ENCODE measurements at regions not wholly inside any gene's neighbourhood (a gene's known extent, or its start where the extent isn't known, plus 50 kb on each side); places are given as distances from the start of the nearest gene placed in this dataset.

DNA sequence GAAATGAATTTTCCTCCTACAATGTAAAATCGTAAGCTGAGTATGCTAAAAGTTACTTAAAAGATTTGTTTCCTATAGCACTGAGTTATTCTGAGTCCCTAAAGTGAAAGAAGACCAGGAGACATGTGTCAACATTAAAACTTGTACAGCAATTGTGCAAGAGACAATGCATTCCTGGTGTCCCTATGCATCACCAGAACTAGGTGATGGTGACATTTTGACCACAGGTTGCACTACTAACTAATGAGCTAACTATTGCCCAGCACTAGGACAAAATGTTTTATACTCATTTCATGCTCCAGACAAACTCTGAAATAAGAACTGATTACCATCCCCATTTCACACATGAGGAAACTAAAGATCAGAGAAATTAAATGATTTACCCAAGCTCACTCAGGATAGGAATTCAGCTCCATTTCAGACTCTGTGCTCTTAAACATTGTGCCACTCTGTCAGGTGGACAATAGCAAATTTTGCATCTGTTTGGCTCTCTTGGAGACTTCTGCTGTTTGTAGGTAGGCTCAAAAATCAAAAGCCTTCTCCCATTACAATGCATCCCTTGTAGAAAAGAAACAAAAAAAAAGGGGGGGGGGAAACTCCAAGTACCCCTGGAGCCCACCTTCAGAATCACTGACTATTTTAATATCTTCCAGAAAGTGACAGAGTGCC lies 269.2 kb downstream of the ACTL7B start:
- TF ChIP-seq, protein P1, sequence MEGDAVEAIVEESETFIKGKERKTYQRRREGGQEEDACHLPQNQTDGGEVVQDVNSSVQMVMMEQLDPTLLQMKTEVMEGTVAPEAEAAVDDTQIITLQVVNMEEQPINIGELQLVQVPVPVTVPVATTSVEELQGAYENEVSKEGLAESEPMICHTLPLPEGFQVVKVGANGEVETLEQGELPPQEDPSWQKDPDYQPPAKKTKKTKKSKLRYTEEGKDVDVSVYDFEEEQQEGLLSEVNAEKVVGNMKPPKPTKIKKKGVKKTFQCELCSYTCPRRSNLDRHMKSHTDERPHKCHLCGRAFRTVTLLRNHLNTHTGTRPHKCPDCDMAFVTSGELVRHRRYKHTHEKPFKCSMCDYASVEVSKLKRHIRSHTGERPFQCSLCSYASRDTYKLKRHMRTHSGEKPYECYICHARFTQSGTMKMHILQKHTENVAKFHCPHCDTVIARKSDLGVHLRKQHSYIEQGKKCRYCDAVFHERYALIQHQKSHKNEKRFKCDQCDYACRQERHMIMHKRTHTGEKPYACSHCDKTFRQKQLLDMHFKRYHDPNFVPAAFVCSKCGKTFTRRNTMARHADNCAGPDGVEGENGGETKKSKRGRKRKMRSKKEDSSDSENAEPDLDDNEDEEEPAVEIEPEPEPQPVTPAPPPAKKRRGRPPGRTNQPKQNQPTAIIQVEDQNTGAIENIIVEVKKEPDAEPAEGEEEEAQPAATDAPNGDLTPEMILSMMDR (IDR thresholded peaks at IDR 0.05; ENCODE audit: borderline replicate concordance, insufficient read depth, low read depth, low read length): no peak
- no peak overlapping the region for H3K4me3 ChIP-seq (ENCODE audit: low read depth, low read length)

DNA sequence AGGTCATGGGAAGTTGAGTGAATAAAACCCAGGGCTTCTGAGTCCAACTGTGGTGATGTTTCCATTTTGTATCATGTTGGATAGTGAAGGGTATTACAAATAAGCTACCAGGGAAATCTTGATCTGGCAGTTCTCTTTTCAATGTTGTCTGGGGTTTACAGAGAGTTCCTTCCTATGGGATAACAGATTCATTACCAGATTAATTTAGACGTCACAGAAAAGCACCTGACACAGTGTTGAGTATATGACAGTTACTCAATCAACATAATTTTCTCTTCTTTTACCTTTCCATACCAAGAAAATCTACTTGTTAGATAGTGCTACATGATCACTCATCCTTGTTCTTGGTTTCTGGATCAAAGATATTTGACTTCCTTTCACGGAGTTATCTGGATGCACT lies 270.9 kb downstream of the ACTL7B start:
- no peak overlapping the region for H3K4me3 ChIP-seq (ENCODE audit: low read depth, low read length)
- TF ChIP-seq, protein P1 (IDR thresholded peaks at IDR 0.05; ENCODE audit: borderline replicate concordance, insufficient read depth, low read depth, low read length): no peak

DNA sequence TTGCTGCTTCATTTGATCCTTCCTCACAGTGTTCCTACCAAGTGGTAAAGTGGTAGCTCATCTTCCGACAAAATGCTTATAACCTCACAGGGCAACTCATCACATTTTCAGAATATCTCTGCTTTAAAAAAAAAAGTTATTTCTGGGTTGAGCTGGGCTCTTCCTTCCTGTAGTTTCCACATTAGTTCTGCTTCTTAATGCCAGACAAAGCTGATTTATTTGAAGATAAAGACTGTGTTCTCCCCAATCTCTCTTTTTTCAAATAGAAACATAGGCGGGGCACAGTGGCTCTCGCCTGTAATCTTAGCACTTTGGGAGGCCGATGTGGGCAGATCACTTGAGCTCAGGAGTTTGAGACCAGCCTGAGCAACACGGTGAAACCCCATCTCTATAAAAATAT lies 273.1 kb downstream of the ACTL7B start:
- no peak overlapping the region for H3K4me3 ChIP-seq (ENCODE audit: low read depth, low read length)
- TF ChIP-seq, protein P1 (IDR thresholded peaks at IDR 0.05; ENCODE audit: borderline replicate concordance, insufficient read depth, low read depth, low read length): no peak

DNA sequence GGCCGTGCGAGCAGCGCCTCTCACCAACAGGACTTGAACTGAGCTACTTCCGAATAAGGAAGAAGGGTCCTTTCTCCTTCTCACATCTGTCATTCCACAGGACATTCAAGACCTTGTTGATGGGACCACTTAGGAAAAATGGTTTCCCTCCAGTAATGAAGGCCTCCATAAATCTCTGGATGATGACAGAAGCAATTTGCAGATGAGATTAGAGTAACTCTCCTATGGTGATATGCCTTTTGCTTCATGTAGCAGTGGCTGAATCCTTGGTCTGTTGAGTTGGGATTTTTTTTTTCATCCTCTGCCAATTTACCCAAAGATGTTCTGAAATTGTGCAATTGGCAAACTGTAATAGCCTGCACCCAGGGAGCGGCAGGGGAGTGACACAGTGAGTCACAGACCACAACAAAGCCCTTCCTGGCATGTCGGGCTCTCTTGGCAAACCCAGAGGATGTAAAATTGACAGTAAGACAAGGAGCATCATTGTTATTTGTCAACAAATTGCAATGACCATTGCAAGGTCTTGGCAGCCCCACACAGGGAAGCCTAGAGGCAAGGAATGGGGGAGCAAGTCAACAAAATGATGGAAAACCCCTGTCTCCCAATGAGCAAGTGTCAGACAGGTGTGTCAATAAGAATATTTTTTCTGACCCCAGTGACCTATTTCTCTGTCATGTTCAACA lies 275.9 kb downstream of the ACTL7B start:
- H3K4me3 ChIP-seq (ENCODE audit: low read depth, low read length): no peak overlapping the region
- TF ChIP-seq, protein P1 (IDR thresholded peaks at IDR 0.05; ENCODE audit: borderline replicate concordance, insufficient read depth, low read depth, low read length): no peak

DNA sequence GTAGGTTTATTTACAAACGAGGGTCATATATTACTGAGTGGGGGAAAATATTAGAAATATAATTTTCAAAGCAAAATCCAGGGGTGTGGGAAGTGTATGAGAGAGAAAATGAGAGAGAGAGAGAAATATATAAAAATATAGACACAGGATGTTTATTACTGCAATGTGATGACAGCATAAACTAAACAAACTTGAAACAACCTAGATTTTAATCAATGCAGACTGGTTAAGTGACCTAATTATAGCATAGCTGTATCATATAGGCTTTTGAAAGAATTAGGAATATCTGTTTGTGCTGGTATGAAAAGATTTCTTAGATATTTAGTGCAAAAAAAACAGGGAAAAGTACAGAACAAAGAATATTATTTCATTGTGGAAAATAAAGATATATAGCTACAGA lies 280.5 kb downstream of the ACTL7B start:
- no peak overlapping the region for H3K4me3 ChIP-seq (ENCODE audit: low read depth, low read length)
- TF ChIP-seq, protein P1 (IDR thresholded peaks at IDR 0.05; ENCODE audit: borderline replicate concordance, insufficient read depth, low read depth, low read length): no peak

DNA sequence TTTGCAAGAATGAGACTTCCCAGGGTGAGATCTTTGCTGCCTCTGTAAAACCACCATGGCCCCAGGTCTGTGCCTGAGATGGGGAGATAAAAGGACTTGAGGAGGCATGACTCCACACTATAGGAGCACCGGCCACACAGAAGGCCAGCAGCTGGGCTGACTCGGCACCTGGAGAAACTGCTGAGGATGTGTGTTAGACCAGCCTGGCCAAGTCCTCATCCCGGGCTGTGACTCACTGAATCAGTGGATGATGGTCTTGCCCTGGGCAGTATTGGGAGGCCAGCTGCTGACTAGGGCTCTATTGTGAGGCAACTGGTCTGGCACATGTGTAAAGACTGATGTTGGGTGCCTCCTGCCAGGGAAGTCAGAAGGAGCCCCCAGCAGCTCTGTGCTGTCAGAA lies 286.2 kb downstream of the ACTL7B start:
- TF ChIP-seq, protein P1 (IDR thresholded peaks at IDR 0.05; ENCODE audit: borderline replicate concordance, insufficient read depth, low read depth, low read length): no peak
- H3K4me3 ChIP-seq (ENCODE audit: low read depth, low read length): no peak overlapping the region

DNA sequence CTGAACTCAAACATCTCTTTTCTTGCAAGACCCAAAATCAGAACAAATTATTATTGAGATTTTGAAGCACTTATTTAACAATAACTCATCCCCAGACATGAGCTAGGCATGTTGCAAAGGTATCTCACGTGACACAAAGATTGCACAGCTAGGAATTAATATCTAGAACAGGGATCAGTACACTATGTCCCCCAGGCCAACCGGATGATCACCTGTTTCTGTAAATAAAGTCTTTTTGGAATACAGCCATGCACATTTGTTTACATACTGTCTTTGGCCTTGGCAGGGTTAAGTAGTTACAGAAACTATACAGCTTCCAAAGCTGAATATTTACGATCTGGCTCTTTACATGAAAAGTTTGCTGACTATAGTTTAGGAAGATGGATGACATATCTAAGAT lies 287.7 kb downstream of the ACTL7B start:
- H3K4me3 ChIP-seq (ENCODE audit: low read depth, low read length): no peak overlapping the region
- TF ChIP-seq, protein P1 (IDR thresholded peaks at IDR 0.05; ENCODE audit: borderline replicate concordance, insufficient read depth, low read depth, low read length): no peak

Data from GM12875 (cell line).